GM18517 (cell line): ENCODE measurements at regions not wholly inside any gene's neighbourhood (a gene's known extent, or its start where the extent isn't known, plus 50 kb on each side); places are given as distances from the start of the nearest gene placed in this dataset.

Experiments used
- ATAC-seq: cut with Tn5 transposase; IDR thresholded peaks from one replicate; pipeline ENCODE4 v1.9.1; 2021; ENCODE audit warnings: mild to moderate bottlenecking, moderate library complexity; ENCODE audit not compliant: unreplicated experiment

GRCh38 chr5:144582066-144582465 lies 411.4 kb downstream of the KCTD16 start:
- no peak for ATAC-seq

GRCh38 chr5:144581044-144581443 lies 410.4 kb downstream of the KCTD16 start:
- no peak for ATAC-seq

- ATAC-seq: no peak
Measured at GRCh38 chr5:144577676-144578075, 407.0 kb downstream of the KCTD16 start.

GRCh38 chr5:144575736-144576135 lies 405.1 kb downstream of the KCTD16 start:
- ATAC-seq: no peak

GRCh38 chr5:144567421-144567780 lies 396.7 kb downstream of the KCTD16 start:
- no peak for ATAC-seq

GRCh38 chr5:144566747-144567420 lies 396.2 kb downstream of the KCTD16 start:
- no peak for ATAC-seq

- ATAC-seq: no peak
Measured at GRCh38 chr5:144549580-144549979, 378.9 kb downstream of the KCTD16 start.

- ATAC-seq: no peak
Measured at GRCh38 chr5:144548936-144549335, 378.3 kb downstream of the KCTD16 start.

GRCh38 chr5:144547098-144547499 lies 376.4 kb downstream of the KCTD16 start:
- ATAC-seq: no peak

- no peak for ATAC-seq
Measured at GRCh38 chr5:144538845-144539244, 368.2 kb downstream of the KCTD16 start.
